Trophoblast cell (in vitro differentiated cells and primary cell): ENCODE measurements at regions not wholly inside any gene's neighbourhood (a gene's known extent, or its start where the extent isn't known, plus 50 kb on each side); places are given as distances from the start of the nearest gene placed in this dataset.

Experiments used
- DNase-seq, 2 donors: peaks; one replicate each; pipeline ENCODE4 v3.0.0-alpha.2; 2016
- H2AFZ ChIP-seq: 2 replicates; pipeline ENCODE4 v1.6.1; 2013; ENCODE audit warnings: low read length, moderate library complexity, mild to moderate bottlenecking; ENCODE audit not compliant: insufficient read depth, poor library complexity
- H2AK5ac ChIP-seq: 2 replicates; pipeline ENCODE4 v1.6.1; 2013; ENCODE audit warnings: mild to moderate bottlenecking, low read length
- H2BK120ac ChIP-seq: 2 replicates; pipeline ENCODE4 v1.6.1; 2013; ENCODE audit warnings: low read length, mild to moderate bottlenecking, moderate library complexity; ENCODE audit not compliant: insufficient read depth, poor library complexity
- H2BK12ac ChIP-seq: 2 replicates; pipeline ENCODE4 v1.6.1; 2013; ENCODE audit warnings: mild to moderate bottlenecking, low read length, moderate library complexity
- H2BK5ac ChIP-seq: 2 replicates; pipeline ENCODE4 v1.6.1; 2013; ENCODE audit warnings: low read length, low read depth, moderate library complexity, mild to moderate bottlenecking; ENCODE audit not compliant: poor library complexity
- H3K14ac ChIP-seq: 2 replicates; pipeline ENCODE4 v1.6.1; 2013; ENCODE audit warnings: mild to moderate bottlenecking, low read length
- H3K18ac ChIP-seq: 2 replicates; pipeline ENCODE4 v1.6.1; 2013; ENCODE audit warnings: mild to moderate bottlenecking, low read length
- H3K23ac ChIP-seq: 2 replicates; pipeline ENCODE4 v1.6.1; 2013; ENCODE audit warnings: low read length
- H3K27ac ChIP-seq: 2 replicates; pipeline ENCODE4 v1.5.1; 2013; ENCODE audit warnings: low read depth, mild to moderate bottlenecking, inconsistent platforms, low read length, moderate library complexity
- H3K27me3 ChIP-seq: 2 replicates; pipeline ENCODE4 v1.6.1; 2013; ENCODE audit warnings: inconsistent platforms, mild to moderate bottlenecking, low read length, moderate library complexity; ENCODE audit not compliant: insufficient read depth
- H3K36me3 ChIP-seq, 2 experiments: 1 replicate in 1 of 2; 2 replicates in 1 of 2; pipeline ENCODE4 v1.6.1; 2013; ENCODE audit warnings: low read length in 2 of 2, mild to moderate bottlenecking in 2 of 2, moderate library complexity in 1 of 2; ENCODE audit not compliant: insufficient read depth in 2 of 2, control insufficient read depth in 1 of 2
- H3K4ac ChIP-seq: 2 replicates; pipeline ENCODE4 v1.6.1; 2013; ENCODE audit warnings: low read depth, mild to moderate bottlenecking, low read length, moderate library complexity
- H3K4me1 ChIP-seq, 2 experiments: 1 replicate in 1 of 2; 2 replicates in 1 of 2; pipeline ENCODE4 v1.6.1; 2013; ENCODE audit warnings: low read length in 2 of 2, mild to moderate bottlenecking in 2 of 2, moderate library complexity in 1 of 2; ENCODE audit not compliant: insufficient read depth in 2 of 2, control insufficient read depth in 1 of 2
- H3K4me2 ChIP-seq: 2 replicates; pipeline ENCODE4 v1.6.1; 2013; ENCODE audit warnings: inconsistent platforms, mild to moderate bottlenecking, low read length, moderate library complexity
- H3K4me3 ChIP-seq: 2 replicates; pipeline ENCODE4 v1.5.1; 2013; ENCODE audit warnings: mild to moderate bottlenecking, low read depth, low read length, inconsistent platforms
- H3K79me1 ChIP-seq: one replicate; pipeline ENCODE4 v1.6.1; 2013; ENCODE audit warnings: low read length
- H3K79me2 ChIP-seq: 2 replicates; pipeline ENCODE4 v1.6.1; 2013; ENCODE audit warnings: low read length, mild to moderate bottlenecking; ENCODE audit not compliant: control insufficient read depth, insufficient read depth, poor library complexity
- H3K9ac ChIP-seq: 2 replicates; pipeline ENCODE4 v1.6.1; 2013; ENCODE audit warnings: mild to moderate bottlenecking, low read length
- H3K9me3 ChIP-seq: 2 replicates; pipeline ENCODE4 v1.6.1; 2013; ENCODE audit warnings: low read depth, mild to moderate bottlenecking, control low read depth, inconsistent platforms, low read length; ENCODE audit not compliant: insufficient read depth
- H4K12ac ChIP-seq: 2 replicates; pipeline ENCODE4 v1.6.1; 2013; ENCODE audit warnings: low read depth, mild to moderate bottlenecking, low read length, moderate library complexity
- H4K8ac ChIP-seq: 2 replicates; pipeline ENCODE4 v1.6.1; 2013; ENCODE audit warnings: low read depth, mild to moderate bottlenecking, low read length, moderate library complexity
- H4K91ac ChIP-seq: one replicate; pipeline ENCODE4 v1.6.1; 2013; ENCODE audit warnings: low read depth, mild to moderate bottlenecking, low read length, moderate library complexity
- WGBS: extraction: QIAGEN DNeasy Blood & Tissue Kit; methylation state at CpG from one replicate; pipeline ENCODE4 v1.1.7; 2013; ENCODE audit warnings: missing lambda C conversion rate; ENCODE audit not compliant: insufficient read length, insufficient coverage; ENCODE audit errors: extremely low coverage; 5-methylcytosine and 5-hydroxymethylcytosine counted together

DNA sequence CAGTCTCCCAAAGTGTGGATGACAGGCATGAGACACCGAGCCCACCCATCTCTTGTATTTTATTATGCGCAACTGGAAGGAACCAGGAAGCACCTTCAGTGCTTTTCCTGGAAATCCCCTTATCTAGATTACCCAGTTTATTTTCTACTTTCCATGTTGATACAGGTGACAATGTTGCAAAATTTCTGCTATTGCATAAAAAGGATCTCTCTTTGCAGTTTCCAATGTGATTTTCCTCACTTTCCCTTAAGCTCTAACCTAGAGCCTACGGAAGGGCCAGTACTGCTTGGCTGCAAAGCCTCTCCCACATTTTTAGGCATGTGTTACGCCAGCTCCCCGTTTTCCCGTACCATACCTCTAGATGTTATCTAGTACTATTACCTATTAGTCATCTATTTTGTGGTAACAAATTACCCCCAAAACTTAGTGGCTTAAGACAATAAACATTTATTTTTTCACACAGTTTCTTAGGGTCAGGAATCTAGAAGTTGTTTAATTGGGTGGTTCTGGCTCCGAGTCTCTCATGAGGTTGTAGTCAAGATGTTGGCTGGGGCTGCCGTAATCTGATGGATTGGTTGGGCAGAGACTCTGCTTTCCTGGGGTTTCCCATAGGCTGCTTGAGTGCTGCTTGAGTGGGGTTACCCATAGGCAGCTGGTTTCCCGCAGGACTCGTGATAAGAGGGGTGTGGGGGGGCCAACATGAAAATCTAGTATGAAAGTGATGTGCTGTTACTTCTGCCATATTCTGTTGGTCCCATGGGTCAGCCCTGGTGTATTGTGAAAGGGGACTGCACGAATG is 131.5 kb upstream of the HNRNPU start:
- Histone ChIP-seq H4K91ac (no peak overlapping the region), H3K9ac (no peak overlapping the region), H3K4me3 (no peak overlapping the region), H2BK5ac (no peak overlapping the region), H4K12ac (no peak overlapping the region), H3K79me2 (no peaks in the 10 kb centered on the region), H2BK12ac (no peak overlapping the region), H3K27ac (no peak overlapping the region), H4K8ac (no peak overlapping the region), H3K36me3 (peaks cover 0 to 4% of the 10 kb centered on the region in 2 experiments), H3K14ac (no peak overlapping the region), H3K27me3 (no peaks in the 10 kb centered on the region), H2AK5ac (no peak overlapping the region), H3K79me1 (no peaks in the 10 kb centered on the region), H3K4me1 (no peaks in the 10 kb centered on the region), H2AFZ (no peak overlapping the region), H3K23ac (no peak overlapping the region), H2BK120ac (no peak overlapping the region), H3K9me3 (no peaks in the 10 kb centered on the region), H3K4ac (no peak overlapping the region), H3K4me2 (no peak overlapping the region), H3K18ac (no peak overlapping the region)
- WGBS = no CpG with 5 or more reads among the region's 11 CpGs
- no peak for DNase-seq

DNA sequence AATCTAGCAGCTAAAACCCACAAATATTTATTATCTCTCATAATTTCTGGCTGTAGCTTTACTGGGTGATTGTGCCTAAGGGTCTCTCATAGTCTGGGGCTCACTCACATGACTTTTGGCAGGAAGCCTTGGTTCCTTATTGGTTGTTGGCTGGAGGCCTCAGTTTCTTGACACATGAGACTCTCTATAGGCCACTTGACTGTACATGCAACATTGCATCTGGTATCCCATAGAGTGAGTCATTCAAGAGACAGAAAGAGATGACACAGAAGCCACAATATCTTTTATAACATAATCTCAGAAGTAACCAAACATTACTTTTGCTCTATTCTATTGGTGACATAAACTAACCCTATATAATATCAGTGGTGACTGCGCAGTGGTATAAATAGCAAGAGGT is 128.5 kb upstream of the HNRNPU start:
- no peak overlapping the region for H3K4ac ChIP-seq
- H3K4me1 ChIP-seq = no peaks in the 10 kb centered on the region
- H3K9ac ChIP-seq = no peak overlapping the region
- H2BK12ac ChIP-seq = no peak overlapping the region
- H3K4me2 ChIP-seq = no peak overlapping the region
- H3K14ac ChIP-seq = no peak overlapping the region
- no peak overlapping the region for H3K18ac ChIP-seq
- no peaks in the 10 kb centered on the region for H3K9me3 ChIP-seq
- H4K12ac ChIP-seq = no peak overlapping the region
- H2AK5ac ChIP-seq = no peak overlapping the region
- H2BK120ac ChIP-seq = no peak overlapping the region
- no peaks in the 10 kb centered on the region for H3K79me2 ChIP-seq
- no peak for DNase-seq
- peaks cover 0 to 4% of the 10 kb centered on the region in 2 experiments for H3K36me3 ChIP-seq
- H4K91ac ChIP-seq = no peak overlapping the region
- WGBS = no CpG with 5 or more reads among the region's 1 CpG
- H3K27ac ChIP-seq = no peak overlapping the region
- H4K8ac ChIP-seq = no peak overlapping the region
- no peak overlapping the region for H3K4me3 ChIP-seq
- H2AFZ ChIP-seq = no peak overlapping the region
- no peaks in the 10 kb centered on the region for H3K27me3 ChIP-seq
- no peak overlapping the region for H2BK5ac ChIP-seq
- H3K23ac ChIP-seq = no peak overlapping the region
- no peaks in the 10 kb centered on the region for H3K79me1 ChIP-seq

DNA sequence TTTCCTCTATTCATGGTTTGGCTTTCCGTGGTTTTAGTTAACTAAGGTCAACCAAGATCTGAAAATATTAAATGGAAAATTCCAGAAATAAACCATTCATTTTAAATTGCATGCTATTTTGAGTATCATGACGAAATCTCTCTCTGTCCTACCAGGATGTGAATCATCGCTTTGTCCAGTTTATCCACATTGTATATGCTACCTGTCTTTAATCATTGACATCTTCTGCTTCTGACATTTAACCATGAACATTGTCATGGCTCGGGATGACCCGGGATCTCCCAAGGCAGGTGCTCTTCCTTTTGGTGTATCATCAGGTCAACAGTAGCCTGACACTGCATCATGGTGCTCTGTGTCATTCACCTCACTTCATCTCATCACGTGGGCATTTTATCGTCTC is 125.5 kb upstream of the HNRNPU start:
- Histone ChIP-seq H3K9me3 (no peaks in the 10 kb centered on the region), H2BK120ac (no peak overlapping the region), H2AK5ac (no peak overlapping the region), H3K36me3 (peaks cover 0 to 4% of the 10 kb centered on the region in 2 experiments), H4K12ac (no peak overlapping the region), H3K79me2 (no peaks in the 10 kb centered on the region), H3K4me3 (no peak overlapping the region), H4K91ac (no peak overlapping the region), H3K18ac (no peak overlapping the region), H3K4me1 (no peaks in the 10 kb centered on the region), H3K4ac (no peak overlapping the region), H3K14ac (no peak overlapping the region), H3K23ac (no peak overlapping the region), H2AFZ (no peak overlapping the region), H3K4me2 (no peak overlapping the region), H3K9ac (no peak overlapping the region), H4K8ac (no peak overlapping the region), H3K27me3 (no peaks in the 10 kb centered on the region), H3K79me1 (no peaks in the 10 kb centered on the region), H2BK5ac (no peak overlapping the region), H3K27ac (no peak overlapping the region), H2BK12ac (no peak overlapping the region)
- WGBS = no CpG with 5 or more reads among the region's 7 CpGs
- DNase-seq = peak; percentile 73 to 86

- Histone ChIP-seq H3K79me1 (no peaks in the 10 kb centered on the region), H3K23ac (no peak overlapping the region), H3K9ac (no peak overlapping the region), H4K12ac (no peak overlapping the region), H3K27me3 (no peaks in the 10 kb centered on the region), H4K8ac (no peak overlapping the region), H3K4me3 (no peak overlapping the region), H3K27ac (no peak overlapping the region), H3K4ac (no peak overlapping the region), H2BK5ac (no peak overlapping the region), H3K18ac (no peak overlapping the region), H2AFZ (no peak overlapping the region), H2BK12ac (no peak overlapping the region), H3K4me1 (no peaks in the 10 kb centered on the region), H2BK120ac (no peak overlapping the region), H3K36me3 (peaks cover 0 to 2% of the 10 kb centered on the region in 2 experiments), H2AK5ac (no peak overlapping the region), H3K14ac (no peak overlapping the region), H3K9me3 (no peaks in the 10 kb centered on the region), H3K4me2 (no peak overlapping the region), H4K91ac (no peak overlapping the region), H3K79me2 (no peaks in the 10 kb centered on the region)
- DNase-seq = no peak
- no CpG with 5 or more reads among the region's 2 CpGs for WGBS
Measured at GRCh38 chr1:244988521-244988920, 124.2 kb upstream of the HNRNPU start.
